OCI-LY7 (cell line): ENCODE measurements at regions not wholly inside any gene's neighbourhood (a gene's known extent, or its start where the extent isn't known, plus 50 kb on each side); places are given as distances from the start of the nearest gene placed in this dataset.

Experiments used
- BruUV-seq: library from RNA; stranded (reverse); fragments of 400-500 nt; replicated peaks from 2 replicates; lab custom pipeline; 2021; lab: Mats Ljungman, UMichigan
- CTCF ChIA-PET: fragments of 300-600 bp; sonication (Branson Sonifier 250); formaldehyde crosslinking; loops from one replicate; lab custom pipeline; 2022; ENCODE audit warnings: antibody characterized with exemption; ENCODE audit not compliant: unreplicated experiment; lab: Charles Lee
- POLR2A ChIA-PET: fragments of 300-600 bp; sonication (Branson Sonifier 250); formaldehyde crosslinking; loops from one replicate; lab custom pipeline; 2022; ENCODE audit warnings: antibody characterized with exemption; lab: Charles Lee
- DNase-seq: peaks from one replicate; pipeline ENCODE4 v3.0.0-alpha.2; 2015; ENCODE audit warnings: low spot score
- H2AFZ ChIP-seq: fragments of 200-600 bp; sonication (generic), shearing (Covaris generic); 2 replicates; pipeline ENCODE4 v1.6.1; 2014; ENCODE audit warnings: mild to moderate bottlenecking, antibody characterized with exemption, low read length, moderate library complexity
- H3K27ac ChIP-seq: fragments of 200-600 bp; sonication (generic); 2 replicates; pipeline ENCODE4 v1.5.1; 2014; ENCODE audit warnings: mixed run types, low read depth, mild to moderate bottlenecking, moderate library complexity, low read length, inconsistent platforms; ENCODE audit not compliant: poor library complexity, severe bottlenecking
- H3K36me3 ChIP-seq: fragments of 200-600 bp; sonication (generic); 2 replicates; pipeline ENCODE4 v1.6.1; 2014; ENCODE audit warnings: mild to moderate bottlenecking, antibody characterized with exemption, low read length, moderate library complexity, mixed read lengths; ENCODE audit not compliant: insufficient read depth
- H3K4me1 ChIP-seq: fragments of 200-600 bp; sonication (generic); 2 replicates; pipeline ENCODE4 v1.5.1; 2014; ENCODE audit warnings: mild to moderate bottlenecking, low read length; ENCODE audit not compliant: insufficient read depth, poor library complexity, severe bottlenecking
- H3K4me2 ChIP-seq: fragments of 200-600 bp; sonication (generic); 2 replicates; pipeline ENCODE4 v1.6.1; 2014; ENCODE audit warnings: mild to moderate bottlenecking, low read length
- H3K4me3 ChIP-seq: fragments of 200-600 bp; sonication (generic); 2 replicates; pipeline ENCODE4 v1.5.1; 2014; ENCODE audit warnings: mild to moderate bottlenecking, low read depth, low read length; ENCODE audit not compliant: poor library complexity, severe bottlenecking
- H3K79me2 ChIP-seq: fragments of 200-600 bp; sonication (generic); 2 replicates; pipeline ENCODE4 v1.6.1; 2016; ENCODE audit warnings: low read depth, mild to moderate bottlenecking, low read length, moderate library complexity, mixed read lengths; ENCODE audit not compliant: insufficient read depth
- H3K9me2 ChIP-seq: fragments of 200-600 bp; sonication (generic); 2 replicates; pipeline ENCODE4 v1.6.1; 2016; ENCODE audit warnings: mild to moderate bottlenecking, low read length, mixed read lengths; ENCODE audit not compliant: insufficient read depth
- H3K9me3 ChIP-seq: fragments of 200-600 bp; sonication (generic); 2 replicates; pipeline ENCODE4 v1.6.1; 2014; ENCODE audit warnings: mild to moderate bottlenecking, mixed run types, low read length, mixed read lengths
- H4K20me1 ChIP-seq: fragments of 200-600 bp; sonication (generic); 2 replicates; pipeline ENCODE4 v1.6.1; 2014; ENCODE audit warnings: mild to moderate bottlenecking, antibody characterized with exemption, low read length, moderate library complexity, mixed read lengths; ENCODE audit not compliant: insufficient read depth
- CTCF ChIP-seq: fragments of 200-600 bp; sonication (generic); conservative IDR thresholded peaks from 2 replicates; pipeline ENCODE4 v1.5.1; 2014; ENCODE audit warnings: mild to moderate bottlenecking, antibody characterized with exemption, low read length, moderate library complexity, mixed read lengths
- EZH2phosphoT487 ChIP-seq: fragments of 200-600 bp; sonication (generic); IDR thresholded peaks from 2 replicates; pipeline ENCODE4 v1.6.1; 2018; ENCODE audit warnings: low read depth, borderline replicate concordance, mild to moderate bottlenecking, mixed run types, antibody characterized with exemption, low read length, moderate library complexity, mixed read lengths
- intact Hi-C: fragments of 100-400 bp; cut with micrococcal nuclease; formaldehyde crosslinking; loops from one replicate; pipeline ENCODE4 v1.10.0; 2022; ENCODE audit not compliant: unreplicated experiment

GRCh38 chr7:156140896-156141295 is 328.6 kb upstream of the SHH start:
- H4K20me1 ChIP-seq: no peaks in the 10 kb centered on the region
- no peaks in the 10 kb centered on the region for H3K9me3 ChIP-seq
- POLR2A ChIA-PET: no interaction called here
- H3K79me2 ChIP-seq: no peaks in the 10 kb centered on the region
- no peak overlapping the region for H3K4me3 ChIP-seq
- CTCF ChIA-PET: no interaction called here
- H3K27ac ChIP-seq: no peak overlapping the region
- BruUV-seq: no TSS peak
- H3K4me2 ChIP-seq: no peak overlapping the region
- DNase-seq: no peak
- H3K4me1 ChIP-seq: no peaks in the 10 kb centered on the region
- no peak for TF ChIP-seq CTCF
- no peak for TF ChIP-seq EZH2phosphoT487
- no peaks in the 10 kb centered on the region for H3K9me2 ChIP-seq
- H3K36me3 ChIP-seq: no peaks in the 10 kb centered on the region
- intact Hi-C loops: no loop called here
- no peak overlapping the region for H2AFZ ChIP-seq

GRCh38 chr7:156140447-156140846 is 328.2 kb upstream of the SHH start:
- CTCF ChIA-PET: no interaction called here
- no peak overlapping the region for H3K4me2 ChIP-seq
- no peak for DNase-seq
- H2AFZ ChIP-seq: no peak overlapping the region
- no peaks in the 10 kb centered on the region for H3K9me3 ChIP-seq
- POLR2A ChIA-PET: no interaction called here
- intact Hi-C loops: no loop called here
- H3K9me2 ChIP-seq: no peaks in the 10 kb centered on the region
- no peak overlapping the region for H3K27ac ChIP-seq
- H4K20me1 ChIP-seq: no peaks in the 10 kb centered on the region
- no TSS peak for BruUV-seq
- H3K4me1 ChIP-seq: no peaks in the 10 kb centered on the region
- TF ChIP-seq CTCF: no peak
- TF ChIP-seq EZH2phosphoT487: no peak
- H3K36me3 ChIP-seq: no peaks in the 10 kb centered on the region
- H3K79me2 ChIP-seq: no peaks in the 10 kb centered on the region
- H3K4me3 ChIP-seq: no peak overlapping the region

DNA sequence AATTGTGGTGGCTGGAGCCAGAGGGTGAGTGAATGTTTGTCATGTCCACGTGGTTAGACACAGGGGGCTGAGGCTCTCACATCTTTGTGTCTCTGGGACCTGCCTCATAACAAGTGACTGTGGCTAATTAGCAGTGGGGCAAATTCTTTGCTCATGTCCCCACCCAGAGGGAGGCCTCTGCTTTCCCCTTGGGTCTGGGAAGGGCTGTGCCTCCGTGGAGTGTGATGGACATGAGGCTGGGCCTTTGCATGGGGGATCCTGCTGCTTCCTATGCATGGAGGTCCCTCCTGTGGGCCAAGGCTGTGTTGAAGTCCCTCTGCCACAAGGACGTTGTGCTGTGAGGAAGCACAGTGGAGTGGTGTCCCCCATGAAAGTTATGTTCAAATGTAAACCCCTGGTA is 327.4 kb upstream of the SHH start:
- TF ChIP-seq CTCF: no peak
- TF ChIP-seq EZH2phosphoT487: no peak
- no peak for DNase-seq
- Histone ChIP-seq H3K4me2 (no peak overlapping the region), H3K36me3 (no peaks in the 10 kb centered on the region), H3K4me3 (no peak overlapping the region), H3K27ac (no peak overlapping the region), H3K79me2 (no peaks in the 10 kb centered on the region), H2AFZ (no peak overlapping the region), H3K4me1 (no peaks in the 10 kb centered on the region), H4K20me1 (no peaks in the 10 kb centered on the region), H3K9me3 (no peaks in the 10 kb centered on the region), H3K9me2 (no peaks in the 10 kb centered on the region)
- CTCF ChIA-PET: no interaction called here
- no TSS peak for BruUV-seq
- POLR2A ChIA-PET: no interaction called here
- intact Hi-C loops: no loop called here
